Renal cortical epithelial cell (primary cell): ENCODE measurements at regions not wholly inside any gene's neighbourhood (a gene's known extent, or its start where the extent isn't known, plus 50 kb on each side); places are given as distances from the start of the nearest gene placed in this dataset.
A peak's percentile ranks its signal among the peaks of the same experiment; 100 is the strongest.

Source experiments
- DNase-seq: peaks from one replicate; pipeline ENCODE4 v3.0.0-alpha.2; 2011; ENCODE audit warnings: low read depth

- DNase-seq = no peak
These were observed 55.5 kb downstream of the GSPT2 start for GRCh38 chrX:51798701-51799100.

GRCh38 chrX:51802917-51803688, 59.9 kb downstream of the GSPT2 start:
- peak; percentile 63 for DNase-seq

- peak; percentile 1 for DNase-seq
These were observed 60.6 kb downstream of the GSPT2 start for GRCh38 chrX:51803833-51804232.

- DNase-seq = no peak
These were observed 61.5 kb downstream of the GSPT2 start for GRCh38 chrX:51804741-51805140.

- no peak for DNase-seq
These were observed 70.7 kb downstream of the GSPT2 start for GRCh38 chrX:51813886-51814460.

- no peak for DNase-seq
These were observed 69.4 kb upstream of the MAGED1 start for GRCh38 chrX:51824061-51824460.

GRCh38 chrX:51825436-51825835, 68.0 kb upstream of the MAGED1 start:
- no peak for DNase-seq

GRCh38 chrX:51834076-51834475, 59.3 kb upstream of the MAGED1 start:
- DNase-seq = no peak

- DNase-seq = no peak
These were observed 56.6 kb upstream of the MAGED1 start for GRCh38 chrX:51836823-51837222.

GRCh38 chrX:51837451-51837850, 56.0 kb upstream of the MAGED1 start:
- no peak for DNase-seq

GRCh38 chrX:51837921-51838320, 55.5 kb upstream of the MAGED1 start:
- DNase-seq = peak; percentile 40
